HEK293 (cell line): ENCODE measurements at regions not wholly inside any gene's neighbourhood (a gene's known extent, or its start where the extent isn't known, plus 50 kb on each side); places are given as distances from the start of the nearest gene placed in this dataset.

Experiments used
- CTCF ChIA-PET: fragments of 350-600 bp; formaldehyde crosslinking; extraction: SDS; loops from one replicate; lab custom pipeline; 2021; ENCODE audit warnings: antibody characterized with exemption; lab: Yijun Ruan, JAX
- POLR2A ChIA-PET: fragments of 300-600 bp; formaldehyde crosslinking; extraction: SDS; loops from one replicate; lab custom pipeline; 2020; ENCODE audit warnings: antibody characterized with exemption, inconsistent platforms; lab: Yijun Ruan, JAX
- H3K27ac ChIP-seq: fragments of 200-500 bp; sonication (Bioruptor generic); 2 replicates; pipeline ENCODE4 v1.5.1; 2014; ENCODE audit warnings: low read depth, low read length, control low read depth, inconsistent platforms; ENCODE audit errors: extremely low read depth
- H3K36me3 ChIP-seq, 2 experiments: fragments of 200-500 bp in 1 of 2; sonication (Bioruptor generic) in 1 of 2; 1 replicate in 1 of 2; 2 replicates in 1 of 2; pipeline ENCODE4 v1.5.1; 2014 to 2017; ENCODE audit warnings: inconsistent platforms in 2 of 2, low read length in 2 of 2; ENCODE audit not compliant: control insufficient read depth in 2 of 2, insufficient read depth in 1 of 2
- H3K4me1 ChIP-seq: fragments of 200-500 bp; sonication (Bioruptor generic); 2 replicates; pipeline ENCODE4 v1.5.1; 2014; ENCODE audit warnings: mild to moderate bottlenecking, low read length, inconsistent platforms; ENCODE audit not compliant: control insufficient read depth, insufficient read depth
- H3K4me3 ChIP-seq: 2 replicates; pipeline ENCODE4 v1.5.1; 2011; ENCODE audit warnings: low read depth, mild to moderate bottlenecking, control low read depth, low read length, moderate library complexity
- H3K9me3 ChIP-seq: fragments of 200-500 bp; sonication (Bioruptor generic); 2 replicates; pipeline ENCODE4 v1.5.1; 2014; ENCODE audit warnings: low read depth, low read length, inconsistent platforms; ENCODE audit not compliant: control insufficient read depth, insufficient read depth
- BCL6B ChIP-seq: fragments of 450-650 bp; formaldehyde crosslinking; IDR thresholded peaks from 2 replicates; pipeline ENCODE4 v1.5.1; 2017; ENCODE audit warnings: missing biosample characterization, missing genetic modification characterization
- PRDM10 ChIP-seq: fragments of 450-650 bp; formaldehyde crosslinking; IDR thresholded peaks from 2 replicates; pipeline ENCODE4 v1.5.1; 2016; ENCODE audit warnings: missing biosample characterization, missing genetic modification characterization
- ZBTB11 ChIP-seq: fragments of 450-650 bp; formaldehyde crosslinking; conservative IDR thresholded peaks from 2 replicates; pipeline ENCODE4 v1.5.1; 2016; ENCODE audit warnings: low read depth, missing biosample characterization, missing genetic modification characterization
- ZFP3 ChIP-seq: fragments of 450-650 bp; formaldehyde crosslinking; IDR thresholded peaks from 2 replicates; pipeline ENCODE4 v1.5.1; 2016; ENCODE audit warnings: low read depth, missing biosample characterization, missing genetic modification characterization
- ZNF132 ChIP-seq: fragments of 450-650 bp; formaldehyde crosslinking; IDR thresholded peaks from 2 replicates; pipeline ENCODE4 v1.5.1; 2017; ENCODE audit warnings: missing biosample characterization, missing genetic modification characterization, borderline replicate concordance
- ZNF148 ChIP-seq: fragments of 450-650 bp; formaldehyde crosslinking; IDR thresholded peaks from 2 replicates; pipeline ENCODE4 v1.5.0; 2017; ENCODE audit warnings: missing biosample characterization, missing genetic modification characterization, borderline replicate concordance
- ZNF175 ChIP-seq: fragments of 450-650 bp; formaldehyde crosslinking; IDR thresholded peaks from 2 replicates; pipeline ENCODE4 v1.5.1; 2016; ENCODE audit warnings: missing biosample characterization, missing genetic modification characterization
- ZNF274 ChIP-seq, 2 experiments: fragments of 200-500 bp in 1 of 2; fragments of 450-650 bp in 1 of 2; sonication (Bioruptor generic) in 1 of 2; formaldehyde crosslinking in 1 of 2; IDR thresholded peaks; 2 replicates each; pipeline versions ENCODE4 v1.5.1 to v1.6.1; 2014 to 2016; ENCODE audit warnings: borderline replicate concordance in 1 of 2, inconsistent platforms in 1 of 2, low read length in 1 of 2, missing biosample characterization in 1 of 2, missing genetic modification characterization in 1 of 2
- ZNF341 ChIP-seq: fragments of 450-650 bp; formaldehyde crosslinking; IDR thresholded peaks from 2 replicates; pipeline ENCODE4; 2016; ENCODE audit warnings: low read depth, missing biosample characterization, missing genetic modification characterization
- ZNF501 ChIP-seq: fragments of 450-650 bp; formaldehyde crosslinking; IDR thresholded peaks from 2 replicates; pipeline ENCODE4 v1.5.1; 2016; ENCODE audit warnings: missing biosample characterization, missing genetic modification characterization
- ZNF544 ChIP-seq: fragments of 450-650 bp; formaldehyde crosslinking; IDR thresholded peaks from 2 replicates; pipeline ENCODE4 v1.5.0; 2017; ENCODE audit warnings: missing biosample characterization, missing genetic modification characterization
- ZNF549 ChIP-seq: fragments of 450-650 bp; IDR thresholded peaks from 2 replicates; pipeline ENCODE4 v1.5.1; 2018; ENCODE audit warnings: missing biosample characterization, missing genetic modification characterization, mild to moderate bottlenecking, inconsistent platforms, moderate library complexity
- ZNF623 ChIP-seq: fragments of 450-650 bp; formaldehyde crosslinking; IDR thresholded peaks from 2 replicates; pipeline ENCODE4 v1.5.1; 2016; ENCODE audit warnings: missing biosample characterization, missing genetic modification characterization
- ZNF624 ChIP-seq: fragments of 450-650 bp; formaldehyde crosslinking; IDR thresholded peaks from 2 replicates; pipeline ENCODE4 v1.5.1; 2017; ENCODE audit warnings: missing biosample characterization, missing genetic modification characterization
- ZNF639 ChIP-seq: fragments of 450-650 bp; formaldehyde crosslinking; IDR thresholded peaks from 2 replicates; pipeline ENCODE4 v1.5.1; 2016; ENCODE audit warnings: missing biosample characterization, missing genetic modification characterization
- ZNF707 ChIP-seq: fragments of 450-650 bp; formaldehyde crosslinking; IDR thresholded peaks from 2 replicates; pipeline ENCODE4 v1.5.1; 2016; ENCODE audit warnings: missing biosample characterization, missing genetic modification characterization
- ZNF76 ChIP-seq: fragments of 450-650 bp; formaldehyde crosslinking; IDR thresholded peaks from 2 replicates; pipeline ENCODE4; 2016; ENCODE audit warnings: low read depth, missing biosample characterization, missing genetic modification characterization, borderline replicate concordance
- ZNF776 ChIP-seq: fragments of 450-650 bp; formaldehyde crosslinking; IDR thresholded peaks from 2 replicates; pipeline ENCODE4 v1.5.0; 2017; ENCODE audit warnings: missing biosample characterization, missing genetic modification characterization, borderline replicate concordance
- ZNF830 ChIP-seq: fragments of 450-650 bp; IDR thresholded peaks from 2 replicates; pipeline ENCODE4 v1.5.0; 2018; ENCODE audit warnings: missing biosample characterization, missing genetic modification characterization, low read depth, mild to moderate bottlenecking, moderate library complexity
- ZSCAN5A ChIP-seq: fragments of 450-650 bp; formaldehyde crosslinking; IDR thresholded peaks from 2 replicates; pipeline ENCODE4 v1.5.1; 2016; ENCODE audit warnings: missing biosample characterization, missing genetic modification characterization
- ZXDB ChIP-seq: fragments of 450-650 bp; formaldehyde crosslinking; IDR thresholded peaks from 2 replicates; pipeline ENCODE4 v1.5.1; 2016; ENCODE audit warnings: missing biosample characterization, missing genetic modification characterization

- TF ChIP-seq ZNF830, result no peak
- TF ChIP-seq ZNF707 (tag by site-specific recombination), result peak; percentile 13; the same call in 1 of the 2 replicates
- TF ChIP-seq ZNF341 (tag by site-specific recombination), result no peak
- no peak for TF ChIP-seq ZNF623
- no peak for TF ChIP-seq ZNF274 (IDR thresholded peaks at IDR 0.05; ENCODE audit: low read length)
- TF ChIP-seq ZNF274 (tag by site-specific recombination; IDR thresholded peaks at IDR 0.05; ENCODE audit: borderline replicate concordance), result peak; percentile 41; the same call in 1 of the 2 replicates
Observed at GRCh38 chr19:31205887-31206518, 143.2 kb downstream of the TSHZ3 start (continued).

GRCh38 chr19:31204115-31204514, 145.1 kb downstream of the TSHZ3 start:
- ChIA-PET POLR2A (no interaction called here), CTCF (no interaction called here)
- Histone ChIP-seq H3K36me3 (no peaks in the 10 kb centered on the region), H3K4me1 (no peaks in the 10 kb centered on the region), H3K4me3 (no peak overlapping the region), H3K9me3 (no peaks in the 10 kb centered on the region; the same call in 1 of the 2 replicates), H3K27ac (no peak overlapping the region)
- TF ChIP-seq ZNF639 (tag by site-specific recombination), result no peak
- 0 out of 2 replicates have a peak, but pooled peaks have one; percentile 60 for TF ChIP-seq ZNF148 (tag by site-specific recombination)
- 0 out of 2 replicates have a peak, but pooled peaks have one; percentile 35 for TF ChIP-seq ZNF624 (tag by site-specific recombination)
- 0 out of 2 replicates have a peak, but pooled peaks have one; percentile 56 for TF ChIP-seq ZNF544 (tag by site-specific recombination)
- TF ChIP-seq BCL6B (tag by site-specific recombination), result 0 out of 2 replicates have a peak, but pooled peaks have one; percentile 32
- TF ChIP-seq ZFP3 (tag by site-specific recombination), result no peak
- TF ChIP-seq ZBTB11 (tag by site-specific recombination), result no peak
- TF ChIP-seq ZNF776, result peak; percentile 87
- 0 out of 2 replicates have a peak, but pooled peaks have one; percentile 39 for TF ChIP-seq ZNF175 (tag by site-specific recombination)
- TF ChIP-seq ZNF76 (tag by site-specific recombination), result no peak
- no peak for TF ChIP-seq ZXDB (tag by site-specific recombination)
- no peak for TF ChIP-seq ZNF132 (tag by site-specific recombination)
- TF ChIP-seq ZNF501 (tag by site-specific recombination), result no peak
- TF ChIP-seq ZSCAN5A (tag by site-specific recombination), result peak; percentile 75; the same call in 1 of the 2 replicates
- TF ChIP-seq PRDM10 (tag by site-specific recombination), result peak; percentile 32; the same call in 1 of the 2 replicates
- TF ChIP-seq ZNF549 (tag by site-specific recombination), result no peak
